Breast epithelium (tissue), 4 donors: ENCODE measurements at regions not wholly inside any gene's neighbourhood (a gene's known extent, or its start where the extent isn't known, plus 50 kb on each side); places are given as distances from the start of the nearest gene placed in this dataset.

Experiments
- DNase-seq, 2 donors: peaks; one replicate each; pipeline ENCODE4 v3.0.0-alpha.2; 2019; ENCODE audit warnings: low spot score in 2 of 2
- H3K27ac ChIP-seq, 2 donors: fragments of 200-600 bp; sonication (generic) in 1 of 2; one replicate each; pipeline ENCODE4 v1.5.1; 2016 to 2019; ENCODE audit warnings: mild to moderate bottlenecking in 1 of 2
- H3K27me3 ChIP-seq, 2 donors: fragments of 200-600 bp; sonication (generic) in 1 of 2; one replicate each; pipeline versions ENCODE4 v1.5.1 to v1.6.0; 2017 to 2019; ENCODE audit warnings: control low read depth in 1 of 2, mild to moderate bottlenecking in 1 of 2
- H3K36me3 ChIP-seq: fragments of 200-600 bp; one replicate; pipeline ENCODE4 v1.5.1; 2019
- H3K4me1 ChIP-seq, 2 donors: fragments of 200-600 bp; sonication (generic); one replicate each; pipeline ENCODE4 v1.5.1; 2016 to 2019; ENCODE audit warnings: control low read depth in 1 of 2
- H3K4me3 ChIP-seq, 3 donors: fragments of 200-600 bp; sonication (generic); 1 replicate in 2 of 3; 2 replicates in 1 of 3; pipeline ENCODE4 v1.5.1; 2016 to 2019; ENCODE audit warnings: mild to moderate bottlenecking in 3 of 3, moderate library complexity in 2 of 3
- H3K9me3 ChIP-seq, 2 donors: fragments of 200-600 bp; sonication (generic) in 1 of 2; one replicate each; pipeline ENCODE4 v1.5.1; 2016 to 2019; ENCODE audit warnings: control low read depth in 1 of 2
- POLR2A ChIP-seq: fragments of 450-650 bp; IDR thresholded peaks from one replicate; pipeline ENCODE4 v1.6.1; 2016; ENCODE audit warnings: antibody characterized with exemption, mild to moderate bottlenecking, moderate library complexity
- POLR2AphosphoS5 ChIP-seq, 3 donors: sonication (generic); formaldehyde crosslinking; IDR thresholded peaks; one replicate each; pipeline ENCODE4 v1.6.1; 2017; ENCODE audit warnings: antibody characterized with exemption in 3 of 3
- intact Hi-C: fragments of 100-400 bp; cut with DNase I; formaldehyde crosslinking; loops from one replicate; pipeline ENCODE4 v1.15.1; 2023; ENCODE audit warnings: low total_unique reads
- TF ChIP-seq, protein P1 (sequence below), 3 donors: fragments of 450-650 bp; IDR thresholded peaks; one replicate each; pipeline ENCODE4 v1.5.1; 2016 to 2017; ENCODE audit warnings: antibody characterized with exemption in 3 of 3, mild to moderate bottlenecking in 3 of 3, moderate library complexity in 3 of 3

DNA sequence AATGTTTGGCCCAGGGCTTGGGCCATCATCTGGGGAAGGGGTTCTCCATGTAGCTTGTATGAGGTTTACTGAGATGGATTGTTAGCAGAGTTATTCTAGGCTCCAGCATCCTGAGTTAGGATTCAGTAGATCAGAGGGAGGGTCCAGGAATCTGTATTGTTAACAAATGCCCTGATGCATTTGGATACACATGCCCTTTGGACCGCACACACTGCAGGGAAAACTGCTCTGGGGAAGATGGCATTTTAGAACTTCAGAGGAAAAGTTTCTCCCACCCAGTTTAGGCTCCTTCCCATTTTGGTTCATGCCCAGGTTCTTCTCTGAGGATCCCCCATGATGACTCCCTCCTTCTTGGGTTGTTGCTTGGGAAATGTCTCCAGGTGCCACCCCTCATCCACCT, 193.3 kb downstream of the KTN1 start:
- TF ChIP-seq, protein P1, sequence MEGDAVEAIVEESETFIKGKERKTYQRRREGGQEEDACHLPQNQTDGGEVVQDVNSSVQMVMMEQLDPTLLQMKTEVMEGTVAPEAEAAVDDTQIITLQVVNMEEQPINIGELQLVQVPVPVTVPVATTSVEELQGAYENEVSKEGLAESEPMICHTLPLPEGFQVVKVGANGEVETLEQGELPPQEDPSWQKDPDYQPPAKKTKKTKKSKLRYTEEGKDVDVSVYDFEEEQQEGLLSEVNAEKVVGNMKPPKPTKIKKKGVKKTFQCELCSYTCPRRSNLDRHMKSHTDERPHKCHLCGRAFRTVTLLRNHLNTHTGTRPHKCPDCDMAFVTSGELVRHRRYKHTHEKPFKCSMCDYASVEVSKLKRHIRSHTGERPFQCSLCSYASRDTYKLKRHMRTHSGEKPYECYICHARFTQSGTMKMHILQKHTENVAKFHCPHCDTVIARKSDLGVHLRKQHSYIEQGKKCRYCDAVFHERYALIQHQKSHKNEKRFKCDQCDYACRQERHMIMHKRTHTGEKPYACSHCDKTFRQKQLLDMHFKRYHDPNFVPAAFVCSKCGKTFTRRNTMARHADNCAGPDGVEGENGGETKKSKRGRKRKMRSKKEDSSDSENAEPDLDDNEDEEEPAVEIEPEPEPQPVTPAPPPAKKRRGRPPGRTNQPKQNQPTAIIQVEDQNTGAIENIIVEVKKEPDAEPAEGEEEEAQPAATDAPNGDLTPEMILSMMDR (IDR thresholded peaks at IDR 0.05): no peak
- TF ChIP-seq POLR2AphosphoS5 (IDR thresholded peaks at IDR 0.05) (no peak), POLR2A (no peak)
- no peak overlapping the region for H3K27ac ChIP-seq
- no peaks in the 10 kb centered on the region for H3K36me3 ChIP-seq
- DNase-seq: no peak
- H3K27me3 ChIP-seq: no peaks in the 10 kb centered on the region
- H3K4me3 ChIP-seq: no peak overlapping the region
- intact Hi-C loops: no loop called here
- H3K4me1 ChIP-seq: no peaks in the 10 kb centered on the region
- no peaks in the 10 kb centered on the region for H3K9me3 ChIP-seq

DNA sequence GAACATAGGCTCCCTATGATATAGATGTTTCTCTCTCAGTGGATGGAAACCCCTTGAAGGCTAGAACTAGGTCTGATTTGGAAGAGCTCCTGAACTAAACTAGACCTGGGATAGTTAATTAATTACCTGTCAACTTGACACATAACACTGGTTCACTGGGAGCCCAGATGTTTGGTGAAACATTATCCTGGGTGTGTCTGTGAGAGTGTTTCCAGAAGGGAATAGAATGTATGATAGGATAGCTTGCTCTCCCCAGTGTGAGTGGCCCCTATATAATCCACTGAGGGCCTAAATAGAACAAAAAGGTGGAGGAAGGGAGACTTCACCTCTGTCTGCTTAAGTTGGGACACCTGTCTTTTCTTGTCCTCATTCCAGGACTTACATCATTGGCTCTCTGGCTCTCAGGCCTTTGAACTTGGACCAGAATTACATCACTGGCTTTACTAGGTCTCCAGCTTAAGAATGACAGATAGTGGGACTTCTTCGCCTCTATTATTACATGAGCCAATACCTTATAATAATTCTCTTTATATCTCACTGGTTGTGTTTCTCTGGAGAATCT, 194.1 kb downstream of the KTN1 start:
- no peaks in the 10 kb centered on the region for H3K9me3 ChIP-seq
- intact Hi-C loops: no loop called here
- no peak overlapping the region for H3K4me3 ChIP-seq
- H3K36me3 ChIP-seq: no peaks in the 10 kb centered on the region
- DNase-seq: no peak
- no peak overlapping the region for H3K27ac ChIP-seq
- no peak for TF ChIP-seq POLR2AphosphoS5 (IDR thresholded peaks at IDR 0.05)
- TF ChIP-seq, protein P1 (IDR thresholded peaks at IDR 0.05): no peak
- no peak for TF ChIP-seq POLR2A
- H3K27me3 ChIP-seq: no peaks in the 10 kb centered on the region
- H3K4me1 ChIP-seq: no peaks in the 10 kb centered on the region

DNA sequence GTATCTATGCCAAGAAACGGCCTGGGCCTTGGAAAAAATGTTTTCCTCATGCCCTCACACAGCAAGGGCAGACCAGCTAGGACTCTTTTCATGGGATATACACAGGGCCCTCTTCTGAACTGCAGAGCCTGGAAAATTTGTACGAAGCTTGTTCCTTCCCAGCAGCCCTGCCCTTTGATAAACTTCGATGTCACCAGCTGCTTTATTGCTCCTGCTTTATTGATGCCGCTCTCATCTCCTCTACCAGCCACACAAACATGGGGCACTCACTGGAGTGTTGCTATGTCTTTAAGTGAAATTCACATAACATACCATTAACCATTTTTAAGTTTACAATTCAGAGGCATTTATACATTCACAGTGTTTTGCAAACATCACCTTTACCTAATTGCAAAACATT, 197.9 kb downstream of the KTN1 start:
- Histone ChIP-seq H3K4me3 (no peak overlapping the region), H3K9me3 (no peaks in the 10 kb centered on the region), H3K27ac (no peak overlapping the region), H3K4me1 (no peaks in the 10 kb centered on the region), H3K36me3 (no peaks in the 10 kb centered on the region), H3K27me3 (no peaks in the 10 kb centered on the region)
- intact Hi-C loops: no loop called here
- DNase-seq: no peak
- TF ChIP-seq POLR2A: no peak
- TF ChIP-seq POLR2AphosphoS5 (IDR thresholded peaks at IDR 0.05): no peak
- TF ChIP-seq, protein P1 (IDR thresholded peaks at IDR 0.05): no peak

DNA sequence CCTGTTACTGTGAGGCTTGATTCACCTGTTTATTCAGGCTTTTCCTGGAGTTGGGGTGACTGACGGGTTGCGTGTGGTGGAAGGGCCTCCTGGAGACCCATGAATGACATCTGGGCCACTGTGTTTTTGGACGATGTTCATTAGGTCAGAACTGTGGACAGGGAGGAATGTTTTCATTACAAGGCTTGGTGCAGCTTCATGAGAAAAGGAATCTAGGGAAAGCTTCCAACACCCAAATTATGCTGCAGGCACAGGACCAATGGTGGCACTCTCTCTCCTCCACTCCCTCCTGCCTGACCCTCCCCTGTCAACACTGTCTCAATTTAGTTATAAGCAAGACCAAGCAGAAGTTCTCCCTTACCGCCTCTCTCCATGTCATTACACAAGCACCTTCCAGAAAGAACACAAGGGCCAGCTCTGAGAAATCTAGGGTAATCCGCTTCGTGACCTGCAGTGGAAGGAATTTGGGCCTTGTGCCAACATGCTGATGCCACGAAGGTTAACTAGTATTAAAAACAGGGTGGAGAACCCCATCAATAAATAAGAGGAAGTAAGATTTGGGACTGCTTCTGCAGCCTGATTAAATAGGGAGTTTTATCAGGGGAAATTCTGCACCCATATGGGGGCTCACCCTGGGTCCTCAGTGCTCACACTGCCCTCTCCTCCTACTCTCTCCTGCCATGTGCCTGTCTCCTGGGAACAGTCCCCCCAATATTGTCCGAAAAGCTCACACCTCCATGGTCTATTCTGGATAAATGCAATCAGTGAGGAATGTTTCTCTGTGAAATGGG, 200.3 kb downstream of the KTN1 start:
- intact Hi-C loops: no loop called here
- peak in 2 of 3 donors; percentile 67 to 68 for TF ChIP-seq POLR2AphosphoS5 (IDR thresholded peaks at IDR 0.05)
- TF ChIP-seq, protein P1 (IDR thresholded peaks at IDR 0.05): no peak
- Histone ChIP-seq H3K27ac (peak overlapping the region; percentile 66 to 87), H3K27me3 (no peaks in the 10 kb centered on the region), H3K4me3 (no peak overlapping the region), H3K4me1 (no peaks in the 10 kb centered on the region), H3K9me3 (no peaks in the 10 kb centered on the region), H3K36me3 (no peaks in the 10 kb centered on the region)
- DNase-seq: peak in 1 of 2 donors; percentile 82

DNA sequence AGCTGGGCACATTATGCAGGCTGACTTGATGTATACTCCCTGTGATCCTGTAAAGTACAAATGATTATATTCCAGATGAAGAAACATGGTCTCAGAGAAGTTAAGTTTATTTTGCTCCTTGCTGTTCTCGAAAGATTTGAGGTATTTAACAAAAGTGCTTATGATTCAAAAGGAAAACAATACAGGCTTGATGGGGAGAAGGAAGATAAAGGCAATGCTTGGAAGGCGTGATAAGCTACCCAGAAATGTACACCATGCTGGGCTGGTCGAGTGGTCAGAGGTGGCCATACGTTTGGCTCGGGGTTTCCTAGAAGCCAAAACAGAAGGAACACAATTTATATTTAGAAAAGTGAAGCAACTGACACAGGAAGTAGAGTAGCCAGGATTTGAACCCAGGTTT, 201.0 kb downstream of the KTN1 start:
- TF ChIP-seq, protein P1 (IDR thresholded peaks at IDR 0.05): no peak
- TF ChIP-seq POLR2AphosphoS5 (IDR thresholded peaks at IDR 0.05): no peak
- TF ChIP-seq POLR2A: no peak
- peak overlapping the region; percentile 66 to 87 for H3K27ac ChIP-seq

More for the DNA sequence above, 201.0 kb downstream of the KTN1 start:
- DNase-seq: no peak
- no peak overlapping the region for H3K4me3 ChIP-seq
- intact Hi-C loops: no loop called here
- no peaks in the 10 kb centered on the region for H3K4me1 ChIP-seq
- no peaks in the 10 kb centered on the region for H3K36me3 ChIP-seq
- H3K9me3 ChIP-seq: no peaks in the 10 kb centered on the region
- H3K27me3 ChIP-seq: no peaks in the 10 kb centered on the region
